HFFc6 (cell line): ENCODE measurements at regions not wholly inside any gene's neighbourhood (a gene's known extent, or its start where the extent isn't known, plus 50 kb on each side); places are given as distances from the start of the nearest gene placed in this dataset.

Experiments
- DNase-seq: peaks from one replicate; pipeline ENCODE4 v3.0.0-alpha.2; 2018
- H3K27ac Mint-ChIP-seq: 2 replicates; pipeline ENCODE4 v1.8.0; 2020; ENCODE audit warnings: mild to moderate bottlenecking, mixed read lengths
- H3K27me3 Mint-ChIP-seq: 2 replicates; pipeline ENCODE4 v1.8.0; 2021; ENCODE audit warnings: mild to moderate bottlenecking, moderate library complexity, mixed read lengths; ENCODE audit not compliant: insufficient read depth
- H3K36me3 Mint-ChIP-seq: 2 replicates; pipeline ENCODE4 v1.8.0; 2021; ENCODE audit warnings: low read depth, mixed read lengths
- H3K4me1 Mint-ChIP-seq: 2 replicates; pipeline ENCODE4 v1.8.0; 2020; ENCODE audit warnings: low read depth, mixed read lengths
- H3K4me3 Mint-ChIP-seq: 2 replicates; pipeline ENCODE4 v1.8.0; 2020; ENCODE audit warnings: mild to moderate bottlenecking, moderate library complexity, mixed read lengths
- H3K9me3 Mint-ChIP-seq: 2 replicates; pipeline ENCODE4 v1.8.0; 2020; ENCODE audit warnings: mild to moderate bottlenecking, mixed read lengths
- CTCF ChIP-seq: fragments of 200-600 bp; sonication (generic); IDR thresholded peaks from 2 replicates; pipeline ENCODE4 v1.5.0; 2021; ENCODE audit warnings: antibody characterized with exemption, mild to moderate bottlenecking

GRCh38 chr12:75721796-75722195 lies 210.4 kb upstream of the KRR1 start:
- no peak for TF ChIP-seq CTCF
- peaks cover 56% of the 10 kb centered on the region for H3K4me1 Mint-ChIP-seq
- H3K27me3 Mint-ChIP-seq = peaks cover 2% of the 10 kb centered on the region; the same call in 1 of the 2 replicates
- no peak overlapping the region for H3K4me3 Mint-ChIP-seq
- H3K27ac Mint-ChIP-seq = peak overlapping the region; percentile 36; the same call in 1 of the 2 replicates
- DNase-seq = no peak
- H3K9me3 Mint-ChIP-seq = no peaks in the 10 kb centered on the region
- no peaks in the 10 kb centered on the region for H3K36me3 Mint-ChIP-seq

- no peak for TF ChIP-seq CTCF
- no peaks in the 10 kb centered on the region for H3K36me3 Mint-ChIP-seq
- no peaks in the 10 kb centered on the region for H3K9me3 Mint-ChIP-seq
- H3K4me3 Mint-ChIP-seq = no peak overlapping the region
- H3K27ac Mint-ChIP-seq = peak overlapping the region; percentile 36
- peaks cover 2% of the 10 kb centered on the region; the same call in 1 of the 2 replicates for H3K27me3 Mint-ChIP-seq
- no peak for DNase-seq
- peaks cover 54% of the 10 kb centered on the region for H3K4me1 Mint-ChIP-seq
These were observed 209.6 kb upstream of the KRR1 start for GRCh38 chr12:75720812-75721641.

DNA sequence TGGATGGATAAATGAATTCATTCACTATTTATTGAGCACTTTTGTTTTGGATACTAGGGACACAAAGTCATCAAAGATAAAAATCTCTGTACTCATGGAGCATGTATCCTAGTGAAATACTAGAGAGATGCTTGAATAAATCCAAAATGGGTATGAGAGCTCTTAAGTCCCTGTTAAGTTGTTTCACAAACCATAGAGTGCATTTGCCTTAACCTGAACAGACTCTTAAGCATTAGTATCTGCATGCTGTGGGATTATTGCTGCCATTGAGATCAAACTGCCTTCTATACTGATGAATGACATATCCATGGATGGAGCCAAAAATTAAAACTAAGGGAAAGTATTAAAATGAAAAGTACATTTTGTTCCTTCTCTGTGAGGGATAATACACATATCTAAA lies 206.5 kb upstream of the KRR1 start:
- Mint-ChIP-seq H3K4me1 (peaks cover 47% of the 10 kb centered on the region), H3K9me3 (no peaks in the 10 kb centered on the region), H3K27ac (no peak overlapping the region), H3K4me3 (no peak overlapping the region), H3K27me3 (peaks cover 2% of the 10 kb centered on the region; the same call in 1 of the 2 replicates), H3K36me3 (no peaks in the 10 kb centered on the region)
- no peak for DNase-seq
- no peak for TF ChIP-seq CTCF

GRCh38 chr12:75716291-75717025 lies 205.0 kb upstream of the KRR1 start:
- no peaks in the 10 kb centered on the region for H3K9me3 Mint-ChIP-seq
- peaks cover 32% of the 10 kb centered on the region for H3K4me1 Mint-ChIP-seq
- no peak for DNase-seq
- no peak overlapping the region for H3K27ac Mint-ChIP-seq
- no peaks in the 10 kb centered on the region for H3K36me3 Mint-ChIP-seq
- TF ChIP-seq CTCF = no peak
- peaks cover 2% of the 10 kb centered on the region; the same call in 1 of the 2 replicates for H3K27me3 Mint-ChIP-seq
- no peak overlapping the region for H3K4me3 Mint-ChIP-seq

GRCh38 chr12:75715682-75716081 lies 204.3 kb upstream of the KRR1 start:
- Mint-ChIP-seq H3K27ac (no peak overlapping the region), H3K4me1 (peaks cover 28% of the 10 kb centered on the region), H3K36me3 (no peaks in the 10 kb centered on the region), H3K27me3 (no peaks in the 10 kb centered on the region; the same call in 1 of the 2 replicates), H3K9me3 (no peaks in the 10 kb centered on the region), H3K4me3 (no peak overlapping the region)
- DNase-seq = no peak
- TF ChIP-seq CTCF = no peak
